Stimulated activated CD4-positive, alpha-beta T cell treated with anti-CD3 and anti-CD28 coated beads, Interleukin-4, amount 100 ng/mL, for 48 hours (primary cell): ENCODE measurements at regions not wholly inside any gene's neighbourhood (a gene's known extent, or its start where the extent isn't known, plus 50 kb on each side); places are given as distances from the start of the nearest gene placed in this dataset.
"Not testable (repeated sequence)": the region's sequence is repeated elsewhere in the genome, so short reads cannot be mapped to it uniquely, and the experiment has no call there.

ENCODE experiments used
- DNase-seq, 2 donors: peaks; one replicate each; pipeline ENCODE4 v3.0.0-alpha.2; 2020; ENCODE audit warnings: low read depth in 2 of 2

DNA sequence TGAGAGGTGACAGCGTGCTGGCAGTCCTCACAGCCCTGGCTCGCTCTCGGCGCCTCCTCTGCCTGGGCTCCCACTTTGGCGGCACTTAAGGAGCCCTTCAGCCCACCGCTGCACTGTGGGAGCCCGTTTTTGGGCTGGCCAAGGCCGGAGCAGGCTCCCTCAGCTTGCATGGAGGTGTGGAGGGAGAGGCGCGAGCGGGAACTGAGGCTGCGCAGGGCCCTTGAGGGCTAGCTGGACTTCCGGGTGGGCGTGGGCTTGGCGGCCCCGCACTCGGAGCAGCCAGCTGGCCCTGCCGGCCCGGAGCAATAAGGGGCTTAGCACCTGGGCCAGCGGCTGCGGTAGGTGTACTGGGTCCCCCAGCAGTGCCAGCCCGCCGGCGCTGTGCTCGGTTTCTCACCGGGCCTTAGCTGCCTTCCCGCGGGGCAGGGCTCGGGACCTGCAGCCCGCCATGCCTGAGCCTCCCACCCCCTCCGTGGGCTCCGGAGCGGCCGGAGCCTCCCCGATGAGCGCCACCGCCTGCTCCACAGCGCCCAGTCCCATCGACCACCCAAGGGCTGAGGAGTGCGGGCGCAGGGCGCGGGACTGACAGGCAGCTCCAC lies 401.6 kb upstream of the LMO3 start:
- not testable (repeated sequence) for DNase-seq

DNA sequence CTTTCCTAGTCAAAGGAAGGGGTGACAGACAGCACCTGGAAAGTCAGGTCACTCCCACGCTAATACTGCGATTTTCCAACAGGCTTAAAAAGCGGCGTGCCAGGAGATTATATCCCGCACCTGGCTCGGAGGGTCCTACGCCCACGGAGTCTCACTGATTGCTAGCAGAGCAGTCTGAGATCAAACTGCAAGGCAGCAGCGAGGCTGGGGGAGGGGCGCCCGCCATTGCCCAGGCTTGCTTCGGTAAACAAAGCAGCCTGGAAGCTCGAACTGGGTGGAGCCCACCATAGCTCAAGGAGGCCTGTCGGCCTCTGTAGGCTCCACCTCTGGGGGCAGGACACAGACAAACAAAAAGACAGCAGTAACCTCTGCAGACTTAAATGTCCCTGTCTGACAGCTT lies 392.6 kb upstream of the LMO3 start:
- DNase-seq, result not testable (repeated sequence)

DNA sequence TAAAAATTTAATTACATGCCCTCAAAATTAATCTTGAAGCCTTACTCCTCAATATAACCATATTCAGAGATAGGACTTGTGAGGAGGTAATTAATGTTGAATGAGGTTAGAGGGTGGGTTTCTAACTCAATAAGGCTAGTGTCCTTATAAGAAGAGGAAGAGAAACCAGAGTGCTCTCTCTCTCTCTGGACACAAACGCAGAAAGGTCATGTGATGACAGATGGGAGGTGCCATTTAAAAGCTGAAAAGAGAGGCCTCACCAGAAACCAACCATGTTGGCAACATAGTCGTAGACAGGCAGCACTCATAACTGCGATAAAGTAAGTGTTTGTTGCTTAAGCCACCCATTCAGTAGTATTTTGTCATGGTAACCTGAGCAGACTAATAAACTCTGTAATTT lies 378.5 kb upstream of the LMO3 start:
- no peak for DNase-seq

DNA sequence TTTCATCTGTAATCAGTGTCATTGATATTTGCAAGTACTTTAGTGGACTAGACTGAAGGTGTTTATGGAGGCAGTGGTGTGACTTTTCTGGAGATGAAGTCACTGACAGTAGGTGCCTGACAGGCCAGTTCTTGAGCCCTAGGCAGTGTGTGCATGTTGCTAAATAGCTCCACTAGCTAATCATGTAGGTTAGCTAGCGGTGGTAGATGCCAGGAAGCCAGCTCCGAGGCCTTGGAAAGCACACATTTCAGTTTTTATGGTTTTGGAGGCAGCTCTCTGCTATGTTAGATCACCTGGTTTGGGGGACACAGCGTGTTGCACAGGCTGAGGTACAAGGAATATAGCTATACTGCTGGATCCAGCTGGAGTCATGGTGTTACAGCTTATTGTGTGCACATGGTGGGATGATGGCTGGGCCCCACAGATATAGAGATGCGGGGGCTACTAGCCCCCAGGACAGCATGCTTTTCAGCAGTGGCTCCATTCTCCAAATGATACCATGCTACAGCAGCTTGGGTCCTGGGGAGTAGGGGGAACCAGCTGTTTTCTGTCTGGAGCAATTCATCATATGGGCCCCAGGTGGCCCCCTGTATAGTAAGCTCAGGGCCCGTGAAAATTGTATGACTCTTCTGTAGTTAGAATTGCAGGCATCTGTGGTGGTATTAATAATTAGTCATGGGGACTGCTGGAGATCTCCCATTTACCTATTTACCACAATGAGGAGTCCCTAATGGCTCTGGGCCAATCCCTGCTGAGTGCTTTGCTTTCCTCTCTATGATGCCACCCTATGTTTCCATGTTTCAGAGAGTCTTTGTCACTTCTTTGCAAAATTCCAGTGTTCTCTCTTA lies 367.2 kb upstream of the LMO3 start:
- no peak for DNase-seq

DNA sequence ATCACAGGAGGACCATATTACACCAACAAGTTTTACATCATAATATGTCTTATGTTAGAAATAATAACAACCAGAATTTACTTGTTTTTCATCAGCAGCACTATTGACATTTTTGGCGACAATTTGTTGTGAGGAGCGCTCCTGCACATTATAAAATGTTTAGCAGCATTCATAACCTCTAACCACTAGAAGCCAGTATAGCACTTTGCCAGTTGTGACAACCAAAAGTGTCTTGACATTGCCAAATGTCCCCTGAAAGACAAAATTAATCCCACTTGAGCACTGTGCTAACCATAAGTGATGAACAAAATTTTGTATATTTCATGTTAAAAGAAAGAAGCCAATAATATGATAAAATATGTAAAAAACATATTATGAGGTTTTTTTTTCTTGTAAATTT lies 356.9 kb upstream of the LMO3 start:
- DNase-seq, result no peak

DNA sequence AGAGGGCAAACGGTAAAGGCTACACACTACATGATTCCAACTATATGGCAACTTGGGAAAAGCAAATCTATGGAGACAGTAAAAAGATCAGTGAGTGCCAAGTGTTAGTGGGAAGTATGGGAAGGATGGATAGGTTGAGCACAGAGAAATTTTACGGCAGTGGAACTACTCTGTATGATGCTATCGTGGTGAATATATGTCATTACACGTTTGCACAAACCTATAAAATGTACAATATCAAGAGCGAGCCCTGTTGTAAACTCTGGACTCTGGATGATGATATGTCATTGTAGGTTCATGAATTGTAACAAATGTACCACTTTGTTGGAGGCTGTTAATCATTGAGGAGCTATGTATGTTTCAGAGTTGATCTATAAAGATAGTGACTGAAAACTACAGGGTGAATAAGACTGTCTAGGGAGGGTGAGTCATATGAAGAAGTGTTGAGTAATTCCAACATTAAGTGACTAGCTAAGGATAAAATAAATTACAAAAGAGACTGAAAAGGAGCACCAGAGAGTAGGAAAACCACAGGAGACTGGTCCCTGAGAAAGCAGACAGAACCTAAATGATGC lies 349.2 kb upstream of the LMO3 start:
- DNase-seq, result no peak

DNA sequence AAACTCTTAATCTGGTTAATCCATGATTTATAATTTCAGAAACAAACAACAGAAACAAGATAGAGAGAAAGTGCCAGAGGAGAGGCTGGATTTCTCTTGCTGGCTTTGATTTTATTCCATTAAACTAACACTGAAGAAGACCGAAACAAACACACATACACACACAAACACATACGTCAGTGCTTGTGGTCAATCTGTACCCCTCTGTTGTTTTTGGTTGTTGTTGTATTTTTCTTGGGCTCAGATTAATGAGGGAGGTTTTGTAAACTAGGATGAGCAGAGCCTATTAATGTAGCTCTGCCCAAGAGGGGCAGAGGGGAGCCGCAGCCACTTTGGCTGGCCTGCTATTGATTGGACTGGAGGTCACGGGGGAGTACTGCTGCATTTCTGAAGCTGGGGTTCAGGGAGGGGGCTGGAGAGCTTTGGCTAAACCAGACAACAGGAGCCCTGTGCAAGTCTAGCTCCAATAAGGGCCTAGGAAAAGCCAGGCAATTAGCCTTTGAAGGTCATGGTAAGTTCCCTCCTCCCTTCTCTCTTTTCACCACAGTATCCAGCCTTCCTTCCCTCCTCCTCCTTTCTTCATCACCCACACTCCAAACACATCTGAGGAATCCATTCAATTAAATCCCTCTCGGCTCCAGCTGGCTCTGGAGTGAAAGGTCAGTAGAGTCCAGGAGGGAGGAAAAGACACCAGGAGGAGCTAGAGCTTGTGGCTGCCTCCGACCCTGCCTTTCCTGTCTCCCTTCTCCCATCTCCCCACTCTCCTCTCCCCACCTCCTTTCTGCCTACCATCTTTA lies 344.1 kb upstream of the LMO3 start:
- DNase-seq, result no peak

DNA sequence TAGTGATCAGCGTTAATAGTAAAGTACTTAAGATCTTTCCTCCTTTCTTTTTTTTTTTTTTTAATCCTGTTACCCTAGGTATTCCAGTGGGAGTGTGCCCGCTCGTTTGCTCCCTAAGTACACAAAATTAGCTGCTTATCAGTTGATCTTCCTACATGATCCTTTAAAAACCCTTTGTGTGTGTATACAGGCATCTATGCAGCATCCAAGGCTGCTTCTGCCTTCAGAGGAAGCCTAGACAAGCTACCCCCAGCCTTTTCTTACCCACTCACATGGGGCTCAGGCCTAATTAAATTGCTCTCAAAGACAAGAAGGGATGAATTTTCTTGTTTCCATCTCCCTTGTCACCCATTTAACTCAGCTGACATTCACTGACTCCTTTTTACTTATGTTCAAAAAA lies 343.4 kb upstream of the LMO3 start:
- DNase-seq, result no peak

DNA sequence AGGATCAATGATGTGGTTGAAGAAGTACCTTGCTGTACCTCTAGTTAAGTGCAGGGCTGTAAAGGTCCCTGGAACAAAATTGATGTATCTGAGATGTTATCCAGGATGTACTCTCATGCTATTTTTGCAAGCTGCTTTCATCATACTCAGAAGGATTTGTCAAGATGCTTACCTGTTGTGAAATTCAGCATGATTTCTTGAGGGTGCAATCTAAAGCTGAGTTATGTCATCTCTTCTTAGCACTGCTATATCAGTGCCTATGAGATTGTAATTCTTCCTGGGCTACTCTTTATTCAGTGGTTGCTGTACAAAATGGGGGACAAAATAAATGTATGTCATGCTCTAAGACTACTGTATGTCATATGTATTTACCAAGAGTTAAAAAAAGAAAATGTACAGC lies 340.7 kb upstream of the LMO3 start:
- no peak for DNase-seq

DNA sequence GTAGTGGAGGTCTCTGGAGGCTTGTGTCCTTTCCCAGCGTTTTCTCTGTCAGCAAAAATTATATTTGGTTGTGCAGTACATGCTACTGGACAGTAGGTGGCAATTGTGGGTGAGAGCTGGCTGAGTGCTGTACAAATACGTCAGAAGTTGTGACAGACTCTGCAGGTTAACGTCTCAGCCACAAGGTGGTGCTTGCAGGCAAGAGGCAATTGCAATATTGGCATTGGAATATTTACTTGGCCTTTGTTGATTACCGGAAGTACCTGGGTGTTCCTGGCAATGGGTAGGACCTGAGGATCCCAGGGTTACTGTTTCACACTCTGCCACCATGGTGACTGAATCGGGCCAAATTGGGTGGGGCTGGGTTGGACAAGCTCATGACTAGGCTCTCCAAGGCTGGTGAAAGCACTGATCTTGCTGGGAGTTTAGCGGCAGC lies 333.9 kb upstream of the LMO3 start:
- DNase-seq, result peak; percentile 1 to 9

DNA sequence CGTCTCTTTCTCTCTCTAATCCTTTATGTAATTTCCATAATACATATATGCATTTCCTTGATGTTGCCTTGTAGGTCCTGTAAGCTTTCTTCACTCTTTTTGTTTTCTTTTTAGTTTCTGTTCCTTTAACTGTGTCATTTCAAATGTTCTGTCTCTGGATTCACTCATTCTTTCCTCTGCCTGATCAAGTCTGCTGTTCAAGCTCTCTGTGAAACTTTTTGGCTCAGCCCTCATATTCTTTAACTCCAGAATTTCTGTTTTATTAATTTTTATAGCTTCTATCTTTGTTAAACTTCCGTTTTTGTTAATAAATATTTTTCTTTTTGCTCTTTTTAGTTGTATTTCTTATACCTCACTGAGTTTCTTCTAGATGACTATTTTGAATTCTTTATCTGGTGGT lies 321.3 kb upstream of the LMO3 start:
- DNase-seq, result no peak

DNA sequence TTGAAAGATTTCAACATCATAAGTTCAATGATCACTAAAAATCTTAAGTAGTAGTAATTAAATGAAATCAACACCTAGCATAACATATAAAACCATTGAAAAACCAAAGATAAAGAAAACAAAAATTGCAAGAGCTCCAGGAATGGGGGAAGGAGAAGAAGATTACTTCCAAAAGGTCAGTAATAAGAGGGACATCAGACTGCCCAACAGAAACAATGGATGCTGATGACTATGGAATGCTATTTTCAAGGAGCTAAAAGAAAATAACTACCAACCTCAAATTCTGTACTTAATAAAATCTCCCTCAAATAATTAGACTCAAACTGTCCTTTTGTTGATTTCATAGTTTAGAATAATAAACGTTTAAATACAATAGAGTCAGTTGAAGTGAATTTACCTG lies 314.5 kb upstream of the LMO3 start:
- DNase-seq, result no peak

DNA sequence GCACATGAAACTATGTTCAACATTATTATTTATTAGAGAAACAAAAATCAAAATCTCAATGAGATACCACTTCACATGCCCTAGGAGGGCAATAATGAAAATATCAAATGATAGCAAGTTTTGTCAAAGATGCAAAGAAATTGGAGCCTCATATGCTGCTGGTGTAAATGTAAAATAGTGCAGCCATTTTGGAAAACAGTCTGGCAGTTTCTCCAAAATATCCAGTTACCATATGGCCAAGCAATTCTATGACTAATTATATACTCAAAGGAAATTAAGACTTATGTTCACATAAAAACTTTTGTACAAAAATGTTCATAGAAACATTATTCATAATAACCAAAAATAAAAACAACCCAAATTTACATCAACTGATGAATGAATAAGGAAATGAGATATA lies 313.6 kb upstream of the LMO3 start:
- no peak for DNase-seq

DNA sequence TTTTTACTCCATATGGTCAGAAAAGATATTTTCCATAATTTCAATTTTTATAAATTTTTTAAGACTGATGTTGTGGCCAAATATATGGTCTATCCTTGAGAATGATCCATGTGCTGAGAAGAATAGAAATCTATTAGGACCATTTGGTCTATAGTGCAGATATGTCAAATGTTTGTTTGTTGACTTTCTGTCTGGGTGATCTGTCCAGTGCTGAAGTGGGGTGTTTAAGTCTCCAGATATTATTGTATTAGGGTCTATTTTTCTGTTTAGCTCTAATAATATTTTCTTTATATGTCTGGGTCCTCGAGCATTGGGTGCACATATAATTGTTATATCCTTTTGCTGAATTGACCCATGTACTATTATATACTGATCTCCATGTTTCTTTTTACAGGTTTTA lies 308.9 kb upstream of the LMO3 start:
- no peak for DNase-seq

DNA sequence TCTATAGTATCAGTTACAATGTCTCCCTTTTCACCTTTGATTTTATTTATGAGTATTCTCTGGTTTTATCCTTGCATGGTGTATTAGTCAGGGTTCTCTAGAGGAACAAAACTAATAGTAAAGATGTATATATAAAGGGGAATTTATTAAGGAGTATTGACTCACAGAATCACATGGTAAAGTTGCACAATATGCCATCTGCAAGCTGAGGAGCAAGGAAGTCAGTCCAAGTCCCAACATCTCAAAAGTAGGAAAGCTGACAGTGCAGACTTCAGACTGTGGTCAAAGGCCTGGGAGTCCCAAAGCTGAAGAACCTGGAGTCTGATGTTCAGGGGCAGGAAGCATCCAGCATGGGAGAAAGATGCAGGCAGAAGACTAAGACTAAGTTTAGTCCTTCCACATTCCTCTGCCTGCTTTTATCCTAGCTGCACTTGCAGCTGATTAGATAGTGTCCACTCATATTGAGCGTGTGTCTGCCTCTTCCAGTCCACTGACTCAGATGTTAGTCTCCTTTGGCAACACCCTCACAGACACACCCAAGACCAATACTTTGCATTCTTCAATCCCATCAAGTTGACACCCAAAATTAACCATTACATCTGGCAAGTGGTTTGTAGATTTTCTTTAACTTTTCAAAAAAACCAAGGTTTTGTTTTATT lies 308.0 kb upstream of the LMO3 start:
- DNase-seq, result no peak

DNA sequence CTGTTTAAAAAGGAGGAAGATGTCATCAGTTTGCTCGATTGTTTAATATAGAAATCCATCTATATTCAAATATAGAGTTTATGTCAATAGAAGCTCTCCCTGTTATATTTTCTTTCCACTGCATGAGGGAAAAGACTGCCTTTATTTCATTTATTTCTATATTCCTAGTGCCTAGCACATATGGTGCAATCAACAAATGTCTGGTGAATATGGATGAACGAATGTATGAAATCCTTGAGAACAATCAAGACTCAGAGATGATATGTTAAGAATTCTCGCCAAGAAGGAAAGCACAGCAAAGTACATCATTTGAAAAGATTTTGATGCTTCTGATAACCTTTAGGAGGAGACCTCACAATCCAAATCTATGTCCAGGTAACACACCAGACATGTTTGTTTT lies 296.0 kb upstream of the LMO3 start:
- no peak for DNase-seq

DNA sequence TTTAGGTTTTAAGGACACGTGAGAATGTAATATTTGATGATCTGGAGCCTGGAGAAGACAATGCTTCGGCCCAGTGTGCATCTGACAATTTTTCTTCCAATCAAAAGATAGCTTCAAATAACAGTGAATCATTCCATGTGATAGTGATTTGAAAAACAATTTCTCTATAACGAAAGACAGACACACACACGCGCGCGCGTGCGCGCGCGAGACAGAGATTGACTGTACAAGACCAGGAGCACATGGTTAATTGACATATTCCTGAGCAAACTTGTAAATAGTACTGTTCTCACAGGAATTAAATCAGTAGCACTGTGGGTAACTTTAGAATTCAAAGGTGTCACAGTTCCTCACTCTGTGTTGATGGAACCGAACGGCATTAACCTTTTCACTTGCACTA lies 287.5 kb upstream of the LMO3 start:
- DNase-seq, result no peak

DNA sequence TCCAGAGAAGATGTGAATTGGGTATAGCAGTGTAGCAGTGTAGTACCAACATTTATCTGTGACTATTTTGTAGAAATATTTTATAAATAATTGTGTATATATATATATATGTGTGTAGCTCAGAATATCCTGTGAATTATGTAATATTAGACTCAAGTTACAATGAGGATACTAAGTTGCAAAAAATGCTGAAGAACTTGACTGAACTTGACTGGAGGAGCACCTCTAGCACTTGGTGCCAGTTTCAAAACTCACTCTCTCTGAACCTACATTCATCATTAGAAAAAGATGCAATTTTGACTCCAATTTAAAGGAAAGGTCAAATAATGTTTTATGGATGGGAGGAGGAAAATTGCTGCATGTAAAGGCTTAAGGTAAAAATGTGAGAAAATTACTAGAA lies 285.7 kb upstream of the LMO3 start:
- no peak for DNase-seq

DNA sequence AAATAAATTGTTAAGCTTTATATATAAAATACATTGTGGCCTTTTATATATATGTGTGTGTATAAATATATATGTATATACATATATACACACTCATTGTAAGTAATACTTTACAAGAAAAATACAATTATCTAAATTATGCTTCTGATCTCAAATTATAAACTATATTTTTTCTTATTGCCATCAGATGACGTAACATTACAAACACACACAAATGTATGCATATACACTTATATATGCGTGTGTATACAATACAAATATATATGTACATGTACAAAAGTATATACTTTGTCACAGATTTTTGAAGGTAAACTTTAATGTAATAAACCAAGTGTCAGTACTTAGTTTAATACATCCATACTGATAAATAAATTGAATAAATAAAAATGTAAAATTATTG lies 278.9 kb upstream of the LMO3 start:
- no peak for DNase-seq

DNA sequence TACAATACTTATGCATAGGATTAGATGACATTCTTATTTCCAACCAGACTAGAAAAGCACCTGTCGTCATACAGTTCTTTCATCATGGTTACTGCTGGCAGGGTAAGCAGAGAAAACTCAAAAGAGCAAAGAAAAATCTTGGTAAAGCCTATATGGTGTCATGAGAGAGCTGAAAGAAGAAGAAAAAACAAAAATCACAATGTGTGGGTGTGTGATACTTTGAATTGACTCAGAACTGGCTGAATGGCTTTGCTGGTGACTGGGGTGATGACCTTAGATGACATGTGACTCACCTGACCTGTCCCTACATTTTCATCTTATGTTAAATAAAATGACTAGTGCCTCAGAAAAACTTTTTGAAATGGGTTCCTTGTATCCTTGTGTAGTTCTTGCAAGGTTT lies 278.1 kb upstream of the LMO3 start:
- no peak for DNase-seq

DNA sequence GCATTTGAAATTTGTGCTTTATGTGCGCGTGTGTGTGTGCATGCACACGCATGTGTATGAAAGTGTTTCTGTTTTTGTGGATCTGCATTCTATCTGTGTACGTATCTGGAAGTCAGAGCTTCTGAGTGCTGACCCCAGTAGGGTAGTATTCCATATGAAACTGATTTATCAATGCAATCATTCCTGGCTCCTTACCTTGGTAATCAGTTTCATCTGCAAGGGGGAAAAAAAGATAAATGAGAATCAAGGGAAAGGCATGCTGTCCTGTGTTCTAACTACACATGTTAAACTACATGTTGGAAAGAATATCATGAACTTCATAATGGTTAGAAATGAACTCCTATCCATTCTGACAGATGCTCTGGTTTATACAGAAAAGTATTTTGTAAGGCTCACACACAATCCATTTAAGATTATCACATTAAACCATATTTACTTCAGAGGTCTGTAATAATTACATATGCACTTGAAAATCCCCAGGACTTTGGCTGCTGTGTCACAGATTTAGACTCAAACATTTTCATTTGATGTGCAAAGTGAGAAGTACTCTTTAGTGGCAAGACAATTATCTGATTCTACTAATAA lies 276.1 kb upstream of the LMO3 start:
- DNase-seq, result no peak

DNA sequence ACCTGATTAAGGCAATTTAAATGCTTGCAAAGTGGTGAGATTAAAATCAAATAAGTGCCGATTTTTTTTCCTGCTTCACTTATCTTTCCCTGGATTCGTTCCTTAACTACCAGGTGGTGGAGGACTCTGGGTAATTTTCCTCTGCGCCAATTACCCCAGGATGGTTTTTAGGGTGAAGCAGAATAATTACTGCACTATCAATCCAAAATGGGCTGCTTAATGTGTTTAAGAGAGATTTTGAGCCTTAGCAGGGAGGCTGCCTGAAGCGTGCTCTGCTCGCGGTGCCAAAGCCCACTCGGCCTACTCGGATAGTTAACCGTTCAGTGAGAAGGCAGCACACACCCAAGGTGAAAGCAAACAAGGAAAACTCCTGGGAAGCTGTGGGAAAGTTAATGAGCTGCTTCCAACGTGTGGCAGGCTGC lies 274.9 kb upstream of the LMO3 start:
- DNase-seq, result no peak
